ENCODE measurements at regions not wholly inside any gene's neighbourhood (a gene's known extent, or its start where the extent isn't known, plus 50 kb on each side); places are given as distances from the start of the nearest gene placed in this dataset.
A peak's percentile ranks its signal among the peaks of the same experiment; 100 is the strongest.

DNA sequence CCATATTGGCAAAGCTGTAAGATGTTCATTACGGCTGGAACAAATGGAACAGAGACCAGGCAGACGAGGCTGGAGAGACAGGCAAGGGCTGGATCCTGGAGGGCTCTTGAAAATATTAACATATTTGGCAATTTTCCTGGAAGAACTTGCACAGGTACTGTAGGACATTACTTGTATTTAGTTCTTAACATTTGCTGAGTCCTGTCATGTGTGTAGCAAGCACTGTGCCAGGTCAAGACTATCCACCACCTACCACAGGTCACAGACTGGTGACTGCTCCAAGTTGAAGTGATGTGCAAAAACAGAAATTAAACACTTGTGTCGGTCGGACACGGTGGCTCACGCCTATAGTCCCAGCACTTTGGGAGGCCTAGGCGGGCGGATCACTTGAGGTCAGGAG lies 58.7 kb upstream of the TNRC6B start:
- Mint-ChIP-seq H3K4me3 (no peak overlapping the region), H3K4me1 (peaks cover 8% of the 10 kb centered on the region), H3K9me3 (no peaks in the 10 kb centered on the region), H3K27ac (ENCODE audit: unreplicated experiment) (peak overlapping the region; percentile 1), H3K36me3 (ENCODE audit: low read depth) (no peaks in the 10 kb centered on the region), H3K27me3 (ENCODE audit: low read depth) (no peaks in the 10 kb centered on the region)
- TF ChIP-seq, protein P1, sequence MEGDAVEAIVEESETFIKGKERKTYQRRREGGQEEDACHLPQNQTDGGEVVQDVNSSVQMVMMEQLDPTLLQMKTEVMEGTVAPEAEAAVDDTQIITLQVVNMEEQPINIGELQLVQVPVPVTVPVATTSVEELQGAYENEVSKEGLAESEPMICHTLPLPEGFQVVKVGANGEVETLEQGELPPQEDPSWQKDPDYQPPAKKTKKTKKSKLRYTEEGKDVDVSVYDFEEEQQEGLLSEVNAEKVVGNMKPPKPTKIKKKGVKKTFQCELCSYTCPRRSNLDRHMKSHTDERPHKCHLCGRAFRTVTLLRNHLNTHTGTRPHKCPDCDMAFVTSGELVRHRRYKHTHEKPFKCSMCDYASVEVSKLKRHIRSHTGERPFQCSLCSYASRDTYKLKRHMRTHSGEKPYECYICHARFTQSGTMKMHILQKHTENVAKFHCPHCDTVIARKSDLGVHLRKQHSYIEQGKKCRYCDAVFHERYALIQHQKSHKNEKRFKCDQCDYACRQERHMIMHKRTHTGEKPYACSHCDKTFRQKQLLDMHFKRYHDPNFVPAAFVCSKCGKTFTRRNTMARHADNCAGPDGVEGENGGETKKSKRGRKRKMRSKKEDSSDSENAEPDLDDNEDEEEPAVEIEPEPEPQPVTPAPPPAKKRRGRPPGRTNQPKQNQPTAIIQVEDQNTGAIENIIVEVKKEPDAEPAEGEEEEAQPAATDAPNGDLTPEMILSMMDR (conservative IDR thresholded peaks at IDR 0.05): no peak
- no peak for DNase-seq (ENCODE audit: low read depth, low spot score)

DNA sequence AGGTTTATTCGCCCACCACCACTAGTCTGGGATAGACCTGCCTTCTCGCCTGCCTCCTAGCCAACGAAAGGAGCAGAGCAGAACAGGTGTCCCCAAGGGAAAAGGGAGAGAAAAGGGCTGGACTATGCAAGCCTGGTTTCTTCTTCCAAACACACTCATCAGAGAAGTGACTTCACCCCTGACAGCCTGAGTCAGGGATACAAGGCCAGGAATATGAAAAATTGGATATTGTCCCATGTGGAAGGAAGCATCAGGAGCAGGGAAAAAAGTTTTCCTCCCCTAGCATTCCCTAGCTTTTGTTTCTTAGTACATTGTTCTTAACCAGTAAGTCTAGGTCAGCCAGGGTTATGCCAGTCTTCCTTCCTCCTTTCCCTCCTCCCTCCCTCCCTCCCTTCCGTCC lies 56.9 kb upstream of the TNRC6B start:
- no peaks in the 10 kb centered on the region for H3K27me3 Mint-ChIP-seq (ENCODE audit: low read depth)
- no peak for DNase-seq (ENCODE audit: low read depth, low spot score)
- no peak overlapping the region for H3K4me3 Mint-ChIP-seq
- no peaks in the 10 kb centered on the region for H3K36me3 Mint-ChIP-seq (ENCODE audit: low read depth)
- TF ChIP-seq, protein P1 (conservative IDR thresholded peaks at IDR 0.05): no peak
- H3K27ac Mint-ChIP-seq (ENCODE audit: unreplicated experiment): no peak overlapping the region
- H3K4me1 Mint-ChIP-seq: peaks cover 8% of the 10 kb centered on the region
- no peaks in the 10 kb centered on the region for H3K9me3 Mint-ChIP-seq

DNA sequence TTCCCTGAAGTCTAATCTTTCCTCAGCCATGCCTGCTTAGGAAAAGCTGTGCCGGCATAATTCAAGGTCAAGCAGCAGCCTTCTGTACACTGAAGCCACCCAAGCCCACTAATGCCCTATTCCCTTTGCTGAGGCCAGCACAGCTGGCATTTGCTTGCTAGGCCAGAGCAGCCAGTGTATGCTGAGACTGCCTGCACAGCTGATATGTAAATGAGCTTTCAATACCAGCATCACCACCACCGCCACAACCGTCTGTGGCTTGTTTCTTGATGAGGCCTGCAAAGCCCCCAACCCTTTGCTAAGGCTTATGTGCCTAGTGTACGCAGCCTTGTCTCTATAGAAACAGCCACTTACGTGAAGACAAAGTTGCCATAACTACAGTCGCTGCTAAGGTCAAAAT lies 56.3 kb upstream of the TNRC6B start:
- Mint-ChIP-seq H3K4me1 (peaks cover 8% of the 10 kb centered on the region), H3K27me3 (ENCODE audit: low read depth) (no peaks in the 10 kb centered on the region), H3K4me3 (no peak overlapping the region), H3K36me3 (ENCODE audit: low read depth) (no peaks in the 10 kb centered on the region), H3K9me3 (no peaks in the 10 kb centered on the region), H3K27ac (ENCODE audit: unreplicated experiment) (no peak overlapping the region)
- TF ChIP-seq, protein P1 (conservative IDR thresholded peaks at IDR 0.05): no peak
- DNase-seq (ENCODE audit: low read depth, low spot score): peak; percentile 4

DNA sequence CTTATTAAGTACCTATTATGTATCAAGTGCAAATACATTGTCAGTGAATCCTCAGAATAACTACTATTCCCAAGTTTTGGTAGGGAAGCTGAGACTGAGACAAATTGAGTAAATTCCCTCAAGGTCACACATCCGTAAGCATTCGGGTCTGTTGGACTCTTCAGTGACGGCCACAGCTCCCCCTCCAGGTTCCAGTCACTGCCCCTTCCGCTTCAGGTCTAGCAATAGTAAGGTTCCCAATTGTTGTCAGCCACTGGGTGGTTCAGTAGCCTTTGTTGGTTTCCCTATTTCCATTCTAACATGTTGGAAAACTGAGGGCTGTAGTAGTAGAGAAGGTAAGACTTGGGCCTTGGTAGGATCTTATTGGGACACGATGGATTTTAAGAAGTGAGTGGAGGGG lies 54.9 kb upstream of the TNRC6B start:
- Mint-ChIP-seq H3K9me3 (no peaks in the 10 kb centered on the region), H3K27me3 (ENCODE audit: low read depth) (no peaks in the 10 kb centered on the region), H3K27ac (ENCODE audit: unreplicated experiment) (no peak overlapping the region), H3K36me3 (ENCODE audit: low read depth) (no peaks in the 10 kb centered on the region), H3K4me1 (peaks cover 8% of the 10 kb centered on the region), H3K4me3 (no peak overlapping the region)
- TF ChIP-seq, protein P1 (conservative IDR thresholded peaks at IDR 0.05): no peak
- no peak for DNase-seq (ENCODE audit: low read depth, low spot score)

GRCh38 chr22:40123387-40123786 lies 54.3 kb upstream of the TNRC6B start:
- H3K4me1 Mint-ChIP-seq: peaks cover 8% of the 10 kb centered on the region
- no peak for DNase-seq (ENCODE audit: low read depth, low spot score)
- TF ChIP-seq, protein P1 (conservative IDR thresholded peaks at IDR 0.05): no peak
- no peak overlapping the region for H3K27ac Mint-ChIP-seq (ENCODE audit: unreplicated experiment)
- no peak overlapping the region for H3K4me3 Mint-ChIP-seq
- no peaks in the 10 kb centered on the region for H3K27me3 Mint-ChIP-seq (ENCODE audit: low read depth)
- no peaks in the 10 kb centered on the region for H3K9me3 Mint-ChIP-seq
- H3K36me3 Mint-ChIP-seq (ENCODE audit: low read depth): no peaks in the 10 kb centered on the region
